Lung (tissue), 11 donors: ENCODE measurements at regions not wholly inside any gene's neighbourhood (a gene's known extent, or its start where the extent isn't known, plus 50 kb on each side); places are given as distances from the start of the nearest gene placed in this dataset.

Experiments used
- ATAC-seq: fragments of 200-7000 bp; cut with Tn5 transposase; one replicate; pipeline ENCODE4 v1.9.1; 2020; ENCODE audit warnings: moderate number of reproducible peaks; ENCODE audit not compliant: insufficient read depth, low FRiP score
- DNase-seq, 3 donors: peaks; one replicate each; pipeline ENCODE4 v3.0.0-alpha.2; 2013 to 2017
- H3K27ac ChIP-seq, 2 donors: one replicate each; pipeline ENCODE4 v1.5.1; 2013; ENCODE audit warnings: mild to moderate bottlenecking in 2 of 2, moderate library complexity in 2 of 2, control low read depth in 1 of 2, inconsistent platforms in 1 of 2, low read depth in 1 of 2, low read length in 1 of 2
- H3K27me3 ChIP-seq, 3 donors: one replicate each; pipeline ENCODE4 v1.5.1; 2013; ENCODE audit warnings: low read length in 2 of 3; ENCODE audit not compliant: control insufficient read depth in 3 of 3, insufficient read depth in 3 of 3
- H3K36me3 ChIP-seq, 4 donors: one replicate each; pipeline ENCODE4 v1.5.1; 2013; ENCODE audit warnings: low read length in 4 of 4, mild to moderate bottlenecking in 1 of 4, moderate library complexity in 1 of 4; ENCODE audit not compliant: control insufficient read depth in 4 of 4, insufficient read depth in 4 of 4
- H3K4me1 ChIP-seq, 5 donors: one replicate each; pipeline ENCODE4 v1.5.1; 2013; ENCODE audit warnings: low read length in 5 of 5, mild to moderate bottlenecking in 2 of 5, moderate library complexity in 1 of 5; ENCODE audit not compliant: control insufficient read depth in 5 of 5, insufficient read depth in 5 of 5
- H3K4me3 ChIP-seq: one replicate; pipeline ENCODE4 v1.5.1; 2013; ENCODE audit warnings: mild to moderate bottlenecking, control low read depth, moderate library complexity
- H3K9ac ChIP-seq, 2 donors: one replicate each; pipeline ENCODE4 v1.5.1; 2013; ENCODE audit warnings: low read length in 2 of 2, control low read depth in 1 of 2; ENCODE audit not compliant: insufficient read depth in 1 of 2
- H3K9me3 ChIP-seq, 4 donors: one replicate each; pipeline ENCODE4 v1.5.1; 2013; ENCODE audit warnings: low read length in 3 of 4, mild to moderate bottlenecking in 1 of 4, moderate library complexity in 1 of 4; ENCODE audit not compliant: control insufficient read depth in 4 of 4, insufficient read depth in 3 of 4
- CTCF ChIP-seq: IDR thresholded peaks from 2 replicates; pipeline ENCODE4 v1.5.1; 2012; ENCODE audit warnings: mild to moderate bottlenecking; ENCODE audit errors: control extremely low read depth, extremely low read depth
- WGBS, 2 donors: extraction: QIAGEN DNeasy Blood & Tissue Kit; methylation state at CpG; one replicate each; pipeline ENCODE4 v1.1.7; 2013; 5-methylcytosine and 5-hydroxymethylcytosine counted together
- donor health status: control.
- donor health status: control.
- donor health status: Bipolar disorder and iron deficiency.
- donor health status: healthy.
- donor health status: DM: yes; HTN: yes; CAD: no.

- no peak for ATAC-seq
- Histone ChIP-seq H3K4me1 (no peaks in the 10 kb centered on the region), H3K9me3 (peaks cover 0 to 5% (median 1%) of the 10 kb centered on the region in 4 donors), H3K27ac (no peak overlapping the region), H3K9ac (no peak overlapping the region), H3K36me3 (no peaks in the 10 kb centered on the region), H3K4me3 (no peak overlapping the region), H3K27me3 (no peaks in the 10 kb centered on the region)
- no peak for TF ChIP-seq CTCF
- WGBS, 2 donors, result 78 to 79% methylated on average over 4 of the region's 4 CpGs
- DNase-seq, result no peak
These were observed 159.3 kb upstream of the SLC8A1 start for GRCh38 chr2:40611196-40611595.

- Histone ChIP-seq H3K27ac (no peak overlapping the region), H3K27me3 (no peaks in the 10 kb centered on the region)
- WGBS, 2 donors, result 81 to 85% methylated on average over 3 of the region's 3 CpGs
These were observed 174.0 kb upstream of the SLC8A1 start for GRCh38 chr2:40625849-40626248.

GRCh38 chr2:40628556-40628955 lies 176.7 kb upstream of the SLC8A1 start:
- 62 to 66% methylated on average over 3 of the region's 3 CpGs for WGBS, 2 donors
- H3K36me3 ChIP-seq, result no peaks in the 10 kb centered on the region
- DNase-seq, result no peak

More at GRCh38 chr2:40625849-40626248, 174.0 kb upstream of the SLC8A1 start:
- Histone ChIP-seq H3K9ac (no peak overlapping the region), H3K4me3 (no peak overlapping the region), H3K4me1 (no peaks in the 10 kb centered on the region), H3K36me3 (no peaks in the 10 kb centered on the region), H3K9me3 (no peaks in the 10 kb centered on the region)
- TF ChIP-seq CTCF, result no peak
- ATAC-seq, result no peak
- DNase-seq, result no peak

More at GRCh38 chr2:40628556-40628955, 176.7 kb upstream of the SLC8A1 start:
- no peak for ATAC-seq
- no peak overlapping the region for H3K9ac ChIP-seq
- no peak for TF ChIP-seq CTCF
- no peak overlapping the region for H3K4me3 ChIP-seq
- H3K9me3 ChIP-seq, result no peaks in the 10 kb centered on the region
- no peaks in the 10 kb centered on the region for H3K4me1 ChIP-seq
- no peak overlapping the region for H3K27ac ChIP-seq
- H3K27me3 ChIP-seq, result no peaks in the 10 kb centered on the region
